ENCODE measurements at regions not wholly inside any gene's neighbourhood (a gene's known extent, or its start where the extent isn't known, plus 50 kb on each side); places are given as distances from the start of the nearest gene placed in this dataset.

DNA sequence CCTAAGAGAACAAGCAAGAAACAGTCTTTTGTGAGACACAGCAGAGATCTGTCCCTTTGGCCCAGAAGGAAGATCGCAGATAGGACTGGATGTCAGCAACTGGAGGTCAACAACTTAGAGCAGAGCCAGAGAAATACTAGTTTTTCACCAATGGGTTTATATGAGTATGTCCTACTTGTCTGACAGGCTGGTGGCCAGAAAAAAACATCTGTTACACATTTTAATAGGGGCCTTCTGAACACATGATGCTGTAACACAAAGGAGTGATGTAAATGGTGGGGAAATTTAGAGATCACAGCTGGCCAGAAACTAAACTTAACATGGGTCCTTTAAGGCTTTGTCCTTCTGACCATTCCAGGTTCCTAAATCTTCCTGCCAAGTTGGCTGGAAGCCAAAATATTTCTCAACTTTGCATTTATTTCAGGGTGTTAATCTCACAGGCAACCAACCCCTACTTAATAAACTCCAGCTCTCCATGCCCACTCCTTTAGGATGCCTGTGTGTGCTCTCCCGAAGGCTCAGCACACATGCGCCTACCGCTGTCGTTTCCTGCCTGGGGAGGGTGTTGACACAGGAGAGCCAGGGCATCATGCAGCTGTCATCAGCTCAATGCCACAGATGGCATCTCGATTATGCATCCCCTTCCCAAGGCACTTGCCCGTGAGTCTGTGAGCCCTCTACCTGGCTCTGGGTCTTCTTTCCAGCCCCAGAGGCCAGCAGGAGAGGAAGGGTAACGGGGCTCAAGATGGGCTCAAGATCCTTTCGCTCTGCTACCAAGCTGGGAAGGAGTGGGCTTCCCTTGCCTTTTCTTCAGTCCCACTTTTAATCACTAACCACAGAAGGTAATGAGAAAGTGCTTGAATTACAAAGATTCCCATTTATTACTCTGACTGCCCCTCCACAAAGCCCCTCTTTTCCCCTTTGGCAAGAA is 252.5 kb downstream of the ETAA1 start:
- Mint-ChIP-seq H3K4me3 (no peak overlapping the region), H3K4me1 (no peaks in the 10 kb centered on the region), H3K9me3 (peaks cover 11% of the 10 kb centered on the region), H3K36me3 (ENCODE audit: low read depth) (no peaks in the 10 kb centered on the region), H3K27ac (no peak overlapping the region), H3K27me3 (no peaks in the 10 kb centered on the region)
- DNase-seq = no peak
- ChIA-PET POLR2A (no interaction called here), CTCF (no interaction called here)

GRCh38 chr2:67650291-67651133 is 253.4 kb downstream of the ETAA1 start:
- DNase-seq = no peak
- Mint-ChIP-seq H3K27ac (no peak overlapping the region), H3K4me3 (no peak overlapping the region), H3K27me3 (no peaks in the 10 kb centered on the region), H3K36me3 (ENCODE audit: low read depth) (no peaks in the 10 kb centered on the region), H3K9me3 (peaks cover 11% of the 10 kb centered on the region), H3K4me1 (no peaks in the 10 kb centered on the region)
- ChIA-PET POLR2A (no interaction called here), CTCF (no interaction called here)

DNA sequence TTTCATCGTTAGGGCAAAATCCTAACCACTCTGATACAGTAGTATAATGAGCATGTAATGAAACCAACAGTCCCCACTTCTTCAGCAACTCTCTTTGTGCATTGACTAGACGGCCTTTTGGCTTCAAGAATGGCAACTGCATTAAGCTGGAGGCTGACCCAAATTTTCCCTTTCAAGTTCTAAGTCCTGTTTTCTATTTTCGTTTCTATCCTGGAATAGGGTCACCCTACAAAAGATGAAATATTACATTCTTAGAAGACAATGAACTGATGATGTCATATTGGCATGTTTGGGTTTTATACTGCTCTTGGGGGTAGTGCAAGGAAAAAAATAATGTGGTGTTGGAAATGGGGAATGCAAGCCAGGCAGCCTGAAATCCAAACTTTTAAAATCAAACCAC is 254.4 kb downstream of the ETAA1 start:
- Mint-ChIP-seq H3K36me3 (ENCODE audit: low read depth) (no peaks in the 10 kb centered on the region), H3K4me1 (no peaks in the 10 kb centered on the region), H3K4me3 (no peak overlapping the region), H3K27me3 (no peaks in the 10 kb centered on the region), H3K9me3 (peaks cover 7% of the 10 kb centered on the region), H3K27ac (no peak overlapping the region)
- ChIA-PET CTCF (no interaction called here), POLR2A (no interaction called here)
- no peak for DNase-seq

GRCh38 chr2:67652679-67653078 is 255.5 kb downstream of the ETAA1 start:
- no peak overlapping the region for H3K27ac Mint-ChIP-seq
- no peaks in the 10 kb centered on the region for H3K27me3 Mint-ChIP-seq
- DNase-seq = no peak
- H3K4me1 Mint-ChIP-seq = no peaks in the 10 kb centered on the region
- ChIA-PET CTCF (no interaction called here), POLR2A (no interaction called here)
- peaks cover 3% of the 10 kb centered on the region for H3K9me3 Mint-ChIP-seq
- no peaks in the 10 kb centered on the region for H3K36me3 Mint-ChIP-seq (ENCODE audit: low read depth)
- H3K4me3 Mint-ChIP-seq = no peak overlapping the region

GRCh38 chr2:67656875-67657274 is 259.7 kb downstream of the ETAA1 start:
- no peaks in the 10 kb centered on the region for H3K4me1 Mint-ChIP-seq
- H3K36me3 Mint-ChIP-seq (ENCODE audit: low read depth) = no peaks in the 10 kb centered on the region
- H3K27me3 Mint-ChIP-seq = no peaks in the 10 kb centered on the region
- no peak overlapping the region for H3K4me3 Mint-ChIP-seq
- peaks cover 3% of the 10 kb centered on the region for H3K9me3 Mint-ChIP-seq
- H3K27ac Mint-ChIP-seq = no peak overlapping the region
- no peak for DNase-seq
- ChIA-PET CTCF (no interaction called here), POLR2A (no interaction called here)

- ChIA-PET CTCF (no interaction called here), POLR2A (no interaction called here)
- Mint-ChIP-seq H3K36me3 (ENCODE audit: low read depth) (no peaks in the 10 kb centered on the region), H3K4me3 (no peak overlapping the region), H3K4me1 (no peaks in the 10 kb centered on the region), H3K27ac (no peak overlapping the region), H3K27me3 (no peaks in the 10 kb centered on the region), H3K9me3 (no peaks in the 10 kb centered on the region)
- DNase-seq = no peak
These were observed 261.7 kb downstream of the ETAA1 start for GRCh38 chr2:67658820-67659219.

DNA sequence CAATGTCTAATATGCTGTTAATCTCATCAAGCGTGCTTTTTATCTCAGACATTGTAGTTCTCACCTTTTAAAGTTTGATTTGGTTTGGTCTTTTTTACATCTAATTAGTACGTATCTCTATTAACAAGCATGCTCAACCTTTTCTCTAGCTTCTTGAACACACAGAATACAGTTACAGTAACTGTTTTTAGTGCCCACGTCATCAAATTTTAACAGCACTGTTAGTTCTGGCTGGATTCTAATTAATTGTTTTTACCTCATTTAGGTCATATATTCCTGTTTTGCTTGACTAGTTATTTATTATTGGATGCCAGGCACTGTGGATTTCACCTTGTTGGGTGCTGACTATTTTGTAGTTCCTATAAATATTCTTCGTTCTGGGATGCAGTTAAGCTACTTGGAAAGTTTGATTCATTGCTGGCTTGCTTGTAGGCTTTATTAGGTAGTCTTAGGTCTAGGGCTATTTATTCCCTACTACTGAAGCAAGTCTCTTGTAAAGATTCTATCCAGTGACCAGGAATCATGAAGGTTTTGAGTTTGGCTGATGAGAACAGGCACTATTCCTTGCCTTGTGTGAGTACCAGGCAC is 263.0 kb downstream of the ETAA1 start:
- H3K27ac Mint-ChIP-seq = no peak overlapping the region
- H3K36me3 Mint-ChIP-seq (ENCODE audit: low read depth) = no peaks in the 10 kb centered on the region
- no peaks in the 10 kb centered on the region for H3K4me1 Mint-ChIP-seq

DNA sequence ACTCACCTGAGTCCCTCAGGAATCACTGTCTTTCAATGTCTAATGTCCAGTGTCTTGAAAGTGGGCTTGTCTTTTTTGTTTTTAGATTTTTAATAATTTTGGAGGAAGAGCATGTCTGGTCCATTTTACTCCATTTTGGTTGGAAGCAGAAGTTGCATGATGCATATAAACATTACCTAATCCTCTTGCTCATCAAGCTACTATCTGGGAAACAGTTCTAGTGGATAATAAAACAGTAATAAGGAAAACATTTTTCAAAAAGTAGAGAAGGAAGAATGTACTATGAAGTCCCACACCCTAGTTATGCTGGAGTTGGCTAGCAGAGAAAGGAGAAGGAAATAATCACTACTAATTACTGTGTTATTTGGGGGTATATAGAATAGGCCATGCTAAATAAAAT is 263.7 kb downstream of the ETAA1 start:
- Mint-ChIP-seq H3K4me3 (no peak overlapping the region), H3K9me3 (no peaks in the 10 kb centered on the region), H3K27me3 (no peaks in the 10 kb centered on the region), H3K27ac (no peak overlapping the region), H3K4me1 (no peaks in the 10 kb centered on the region), H3K36me3 (ENCODE audit: low read depth) (no peaks in the 10 kb centered on the region)
- POLR2A ChIA-PET = no interaction called here
- CTCF ChIA-PET = no interaction called here
- no peak for DNase-seq

More for the DNA sequence above, 263.0 kb downstream of the ETAA1 start:
- Mint-ChIP-seq H3K27me3 (no peaks in the 10 kb centered on the region), H3K4me3 (no peak overlapping the region), H3K9me3 (no peaks in the 10 kb centered on the region)
- POLR2A ChIA-PET = no interaction called here
- DNase-seq = no peak
- CTCF ChIA-PET = no interaction called here

DNA sequence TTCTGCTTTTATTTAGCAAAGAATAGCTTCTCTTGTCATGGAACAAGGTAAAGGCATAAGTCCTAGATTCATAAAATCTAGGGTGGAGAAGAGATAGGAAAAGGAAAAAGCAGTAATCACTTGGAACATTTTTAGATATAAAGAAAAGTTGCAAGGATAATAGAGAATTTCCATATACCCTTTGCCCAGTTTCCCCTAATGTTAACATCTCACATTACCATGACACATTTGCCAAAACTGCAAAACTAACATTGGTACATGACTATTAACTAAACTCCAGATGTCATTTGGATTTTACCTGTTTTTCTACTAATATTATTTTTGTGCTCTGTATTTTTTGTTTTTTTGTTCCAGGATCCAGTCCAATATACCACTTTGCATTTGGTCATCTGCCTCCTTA is 265.1 kb downstream of the ETAA1 start:
- no peak overlapping the region for H3K4me3 Mint-ChIP-seq

DNA sequence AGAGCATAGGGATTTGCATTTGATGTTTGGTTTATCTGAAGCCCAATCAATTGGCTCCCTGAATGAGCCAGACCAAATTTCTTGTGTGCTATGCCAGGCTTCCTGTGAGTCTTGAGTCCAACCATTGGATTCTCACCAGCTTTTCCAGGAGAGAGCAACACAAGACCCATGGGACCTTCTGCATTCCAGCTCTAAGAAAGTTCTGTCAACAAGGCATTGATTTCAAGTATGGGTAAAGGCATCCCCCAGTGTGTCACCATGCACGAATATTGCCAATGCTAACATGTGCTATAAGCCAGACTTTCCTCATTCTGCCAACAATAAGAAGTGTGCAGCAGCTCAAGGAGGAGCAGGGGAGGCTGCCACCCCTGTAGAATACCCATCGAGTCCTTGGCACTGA is 266.6 kb downstream of the ETAA1 start:
- Mint-ChIP-seq H3K4me1 (no peaks in the 10 kb centered on the region), H3K36me3 (ENCODE audit: low read depth) (no peaks in the 10 kb centered on the region), H3K27ac (no peak overlapping the region), H3K9me3 (no peaks in the 10 kb centered on the region), H3K27me3 (no peaks in the 10 kb centered on the region), H3K4me3 (no peak overlapping the region)
- ChIA-PET POLR2A (no interaction called here), CTCF (no interaction called here)
- DNase-seq = no peak

More for the DNA sequence above, 265.1 kb downstream of the ETAA1 start:
- CTCF ChIA-PET = no interaction called here
- no peak overlapping the region for H3K27ac Mint-ChIP-seq
- no peaks in the 10 kb centered on the region for H3K36me3 Mint-ChIP-seq (ENCODE audit: low read depth)
- DNase-seq = no peak
- H3K9me3 Mint-ChIP-seq = no peaks in the 10 kb centered on the region
- no peaks in the 10 kb centered on the region for H3K4me1 Mint-ChIP-seq
- POLR2A ChIA-PET = no interaction called here
- H3K27me3 Mint-ChIP-seq = no peaks in the 10 kb centered on the region

GRCh38 chr2:67666386-67667053 is 269.4 kb downstream of the ETAA1 start:
- POLR2A ChIA-PET = no interaction called here
- CTCF ChIA-PET = no interaction called here
- no peak overlapping the region for H3K4me3 Mint-ChIP-seq
- DNase-seq = no peak
- no peaks in the 10 kb centered on the region for H3K4me1 Mint-ChIP-seq
- no peaks in the 10 kb centered on the region for H3K27me3 Mint-ChIP-seq
- no peaks in the 10 kb centered on the region for H3K36me3 Mint-ChIP-seq (ENCODE audit: low read depth)
- H3K9me3 Mint-ChIP-seq = no peaks in the 10 kb centered on the region
- H3K27ac Mint-ChIP-seq = no peak overlapping the region

DNA sequence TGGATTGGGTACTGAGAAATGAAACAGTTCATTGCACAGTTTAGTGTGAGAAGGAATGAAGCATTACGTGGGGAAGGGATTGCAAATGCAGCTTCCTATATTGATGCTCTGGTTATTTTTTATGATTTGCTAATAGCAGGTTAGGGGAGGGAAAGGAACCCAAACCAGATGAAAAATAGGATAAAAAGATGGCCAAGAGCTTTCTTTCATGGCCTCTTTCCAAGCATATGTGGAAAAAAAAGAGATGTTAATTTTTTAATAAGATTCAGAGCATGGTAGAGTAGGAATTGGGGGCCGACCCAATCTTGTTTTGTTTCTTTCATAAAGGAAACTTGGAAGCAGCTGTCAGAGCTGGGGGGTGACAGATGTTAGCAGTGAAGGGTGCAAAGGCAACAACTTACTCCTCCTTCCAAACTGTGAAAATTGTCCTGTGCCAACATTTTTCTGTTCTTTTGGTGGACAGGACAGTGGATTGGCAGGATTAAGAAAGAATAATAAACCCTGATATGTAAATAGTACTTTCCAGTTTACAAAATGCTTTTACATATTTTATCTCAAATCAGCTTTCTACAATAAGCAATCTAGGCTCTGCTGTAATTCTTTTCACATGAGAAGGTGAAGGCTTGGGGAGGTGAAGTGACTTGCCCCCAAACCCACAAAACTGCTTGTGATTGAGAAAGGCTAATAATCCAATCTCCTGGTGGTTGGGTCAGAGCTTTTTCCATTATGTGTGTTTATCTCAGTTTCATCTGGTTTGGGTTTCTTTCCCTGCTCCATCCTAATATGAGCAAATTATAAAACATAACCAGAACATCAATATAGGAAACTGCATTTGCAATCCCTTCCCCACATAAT is 270.1 kb downstream of the ETAA1 start:
- ChIA-PET POLR2A (no interaction called here), CTCF (no interaction called here)
- Mint-ChIP-seq H3K27ac (no peak overlapping the region), H3K27me3 (no peaks in the 10 kb centered on the region), H3K4me3 (no peak overlapping the region), H3K9me3 (no peaks in the 10 kb centered on the region), H3K4me1 (no peaks in the 10 kb centered on the region), H3K36me3 (ENCODE audit: low read depth) (no peaks in the 10 kb centered on the region)
- DNase-seq = no peak
